ENCODE measurements at regions not wholly inside any gene's neighbourhood (a gene's known extent, or its start where the extent isn't known, plus 50 kb on each side); places are given as distances from the start of the nearest gene placed in this dataset.

- DNase-seq = no peak
These were observed 334.5 kb downstream of the C11orf87 start for GRCh38 chr11:109756521-109756920.

GRCh38 chr11:109756951-109757350 is 335.0 kb downstream of the C11orf87 start:
- no peak for DNase-seq

GRCh38 chr11:109762546-109762945 is 330.6 kb upstream of the ZC3H12C start:
- DNase-seq = no peak

GRCh38 chr11:109765709-109766311 is 327.4 kb upstream of the ZC3H12C start:
- no peak for DNase-seq

DNA sequence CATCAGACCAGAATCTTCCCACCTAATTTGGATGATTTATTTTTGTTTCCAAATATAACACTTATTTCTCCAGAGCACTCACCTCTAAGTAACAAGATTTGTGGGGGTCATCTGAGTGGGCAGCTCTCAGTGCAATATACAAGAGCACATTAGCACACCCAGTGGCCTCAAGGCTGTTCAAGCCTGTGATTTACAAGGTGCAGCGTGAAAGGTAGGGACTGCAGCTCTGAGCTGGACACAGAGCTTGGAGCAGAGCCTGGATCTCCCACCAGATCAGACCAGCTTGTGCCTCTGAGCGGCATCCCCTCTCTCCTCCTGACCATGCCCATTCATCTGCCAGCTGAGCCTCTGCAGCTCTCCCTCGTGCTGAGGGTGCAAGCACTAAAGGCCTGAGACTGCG is 323.3 kb upstream of the ZC3H12C start:
- DNase-seq = no peak

GRCh38 chr11:109770323-109770722 is 322.9 kb upstream of the ZC3H12C start:
- no peak for DNase-seq

GRCh38 chr11:109772892-109773291 is 320.3 kb upstream of the ZC3H12C start:
- peak; percentile 52 for DNase-seq

- no peak for DNase-seq
These were observed 317.5 kb upstream of the ZC3H12C start for GRCh38 chr11:109775686-109776085.

- DNase-seq = no peak
These were observed 310.2 kb upstream of the ZC3H12C start for GRCh38 chr11:109783014-109783413.

- DNase-seq = no peak
These were observed 309.4 kb upstream of the ZC3H12C start for GRCh38 chr11:109783840-109784239.

- no peak for DNase-seq
These were observed 308.7 kb upstream of the ZC3H12C start for GRCh38 chr11:109784536-109784935.

GRCh38 chr11:109785198-109785597 is 308.0 kb upstream of the ZC3H12C start:
- no peak for DNase-seq

GRCh38 chr11:109785714-109786113 is 307.5 kb upstream of the ZC3H12C start:
- DNase-seq = no peak

GRCh38 chr11:109788948-109789490 is 304.2 kb upstream of the ZC3H12C start:
- DNase-seq = no peak

- DNase-seq = no peak
These were observed 303.3 kb upstream of the ZC3H12C start for GRCh38 chr11:109789901-109790300.

DNA sequence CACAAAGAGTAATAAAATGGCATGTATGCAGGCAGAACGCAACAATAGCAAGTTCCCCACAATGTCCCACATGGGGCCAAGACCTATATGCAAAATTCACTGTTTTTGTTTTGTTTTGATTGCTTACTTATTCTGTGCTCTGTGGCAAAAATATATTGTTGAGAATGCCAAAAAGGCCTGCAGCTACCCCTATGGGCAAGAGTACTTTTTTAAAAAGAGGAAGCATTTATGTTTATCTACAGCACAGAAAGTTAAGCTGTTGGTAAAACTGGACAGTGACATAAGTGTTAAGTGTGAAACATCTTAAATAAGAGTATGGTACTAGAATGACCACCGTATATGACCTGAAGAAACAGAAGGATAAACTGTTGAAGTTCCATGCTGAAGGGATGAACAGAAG is 301.9 kb upstream of the ZC3H12C start:
- no peak for DNase-seq

DNA sequence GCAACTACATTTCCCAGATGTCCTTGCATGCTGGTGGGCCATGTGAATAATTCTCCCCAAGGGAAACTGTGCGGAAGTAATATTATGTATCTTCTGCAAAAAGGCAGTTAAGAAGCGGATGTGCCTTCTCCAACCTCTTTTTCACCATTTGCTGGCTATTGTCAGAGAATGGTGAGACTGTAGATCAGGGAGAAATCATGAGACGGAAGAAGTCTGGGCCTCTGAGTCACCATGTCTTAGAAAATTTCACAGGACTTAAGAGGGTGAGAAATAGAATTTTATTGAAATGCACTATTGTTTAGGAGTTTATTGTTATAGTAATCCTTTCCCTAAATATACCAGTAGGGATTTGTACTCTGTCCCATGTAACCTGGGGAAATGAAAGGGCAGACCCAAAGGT is 298.7 kb upstream of the ZC3H12C start:
- DNase-seq = no peak

DNA sequence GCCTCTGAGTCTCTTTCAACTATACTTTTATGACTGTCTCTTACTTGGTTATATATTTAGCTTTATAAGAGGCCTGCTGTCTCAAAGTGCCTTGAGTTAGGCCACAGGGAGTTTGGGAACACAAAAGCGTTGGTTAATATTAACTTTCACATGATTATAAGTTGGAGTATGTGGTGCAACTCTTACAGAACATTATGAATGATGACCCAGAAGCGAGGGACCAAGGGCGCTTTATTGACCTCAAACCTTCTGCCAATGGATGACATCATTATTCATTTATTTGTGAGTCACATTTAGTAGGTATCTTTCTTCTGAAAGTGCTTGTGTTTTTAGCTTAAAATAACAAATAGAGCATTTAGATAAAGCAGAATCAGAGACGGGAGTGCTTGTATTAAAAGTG is 298.0 kb upstream of the ZC3H12C start:
- DNase-seq = no peak

DNA sequence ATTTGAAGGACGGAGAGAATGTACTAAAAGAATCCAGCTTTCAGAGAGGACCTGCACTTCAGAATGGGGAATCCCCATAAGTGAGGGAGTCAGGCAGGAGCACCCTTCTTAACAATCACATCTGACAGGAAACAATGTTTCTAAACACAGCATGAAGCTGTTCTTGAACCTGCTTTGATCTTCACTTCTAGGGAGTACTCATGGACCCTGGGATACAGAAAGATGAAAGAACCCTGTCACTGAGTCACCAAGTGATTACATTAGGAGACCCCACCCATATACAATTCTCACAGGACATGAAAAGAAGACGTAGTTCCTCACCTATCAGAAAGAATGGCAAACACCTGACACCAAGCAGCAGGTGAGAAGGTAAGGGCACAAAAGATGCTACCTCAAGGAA is 296.9 kb upstream of the ZC3H12C start:
- no peak for DNase-seq

DNA sequence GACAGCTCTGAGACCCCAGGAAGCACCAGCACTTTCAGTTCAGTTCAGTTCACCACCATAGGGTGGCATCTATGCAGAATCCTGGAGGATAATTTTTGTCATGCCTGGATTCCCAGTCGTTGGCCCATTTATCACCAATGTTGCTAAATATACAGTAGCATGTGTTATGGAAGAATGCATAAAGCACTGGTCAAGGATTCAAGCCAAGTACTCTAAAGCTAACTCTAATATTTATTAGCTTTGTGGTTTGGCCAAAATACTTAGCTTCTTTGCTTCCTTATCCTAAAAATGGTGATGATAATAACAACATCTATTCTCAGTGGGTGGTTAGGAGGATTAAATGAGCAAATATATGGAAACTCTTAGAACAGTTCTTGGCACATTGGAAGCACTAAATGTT is 294.7 kb upstream of the ZC3H12C start:
- no peak for DNase-seq

- no peak for DNase-seq
These were observed 293.6 kb upstream of the ZC3H12C start for GRCh38 chr11:109799604-109800003.

- no peak for DNase-seq
These were observed 288.3 kb upstream of the ZC3H12C start for GRCh38 chr11:109804911-109805310.

DNA sequence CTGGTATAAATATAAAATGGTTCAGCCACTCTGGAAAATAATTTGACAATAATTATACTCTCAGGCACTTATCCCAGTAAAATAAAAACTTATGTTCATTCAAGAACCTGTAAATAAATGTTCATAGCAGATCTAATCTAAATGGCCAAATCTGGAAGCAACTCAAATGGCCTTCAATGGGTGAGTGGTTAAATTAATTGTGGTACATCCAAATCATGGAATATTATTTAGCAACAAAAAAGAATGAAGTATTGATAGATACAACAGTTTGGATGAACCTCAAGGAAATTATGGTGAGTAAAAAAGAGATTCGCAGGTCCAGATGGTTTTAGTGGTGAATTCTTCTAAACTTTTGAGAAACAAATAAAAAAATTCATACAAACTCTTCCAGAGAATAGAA is 287.0 kb upstream of the ZC3H12C start:
- DNase-seq = no peak

DNA sequence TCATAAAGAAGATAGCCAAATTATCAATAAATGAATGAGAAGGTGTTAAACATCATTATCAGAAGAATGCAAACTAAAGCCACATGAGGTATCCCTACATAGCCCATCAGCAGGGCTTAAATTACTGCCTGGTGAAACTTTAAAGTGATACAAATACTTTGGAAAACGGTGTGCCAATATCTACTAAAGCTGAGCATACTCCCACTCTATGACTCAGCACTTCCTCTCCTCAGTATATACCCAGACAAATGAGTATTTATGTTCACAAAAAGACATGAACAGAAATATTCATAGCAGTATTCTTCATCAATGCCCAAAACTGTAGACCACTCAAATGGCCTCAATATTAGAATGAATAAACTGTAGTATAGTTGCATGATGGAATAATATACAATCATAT is 284.6 kb upstream of the ZC3H12C start:
- no peak for DNase-seq

- DNase-seq = no peak
These were observed 278.4 kb upstream of the ZC3H12C start for GRCh38 chr11:109814824-109815223.
